ENCODE measurements at regions not wholly inside any gene's neighbourhood (a gene's known extent, or its start where the extent isn't known, plus 50 kb on each side); places are given as distances from the start of the nearest gene placed in this dataset.

DNA sequence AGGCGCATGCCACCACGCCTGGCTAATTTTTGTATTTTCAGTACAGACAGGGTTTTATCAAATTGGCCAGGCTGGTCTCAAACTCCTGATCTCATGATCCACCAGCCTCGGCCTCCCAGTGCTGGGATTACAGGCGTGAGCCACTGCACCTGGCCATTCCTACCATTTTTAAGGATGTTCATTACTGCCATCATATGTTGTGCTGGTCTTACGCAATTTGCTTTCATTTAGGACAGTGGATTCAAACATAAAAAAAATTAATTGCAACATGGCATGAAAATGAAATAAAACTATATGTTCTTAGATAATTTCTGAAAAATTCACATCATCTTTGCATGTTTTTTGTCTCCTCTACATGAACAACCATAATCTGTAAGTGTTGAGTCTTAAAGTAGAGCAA, 527.7 kb downstream of the LTN1 start:
- no peaks in the 10 kb centered on the region for H3K4me1 Mint-ChIP-seq
- no peak overlapping the region for H3K27ac ChIP-seq (ENCODE audit: low read length in 2 of 2)
- CTCF ChIA-PET: interaction anchor here (0.5 kb wide), 1 partner anchor 101 kb away, joined by 3 read pairs; no protein-coding TSS in a partner anchor
- peaks cover 0 to 1% (median 0%) of the 10 kb centered on the region in 3 donors for H3K9me3 ChIP-seq (ENCODE audit: control extremely low read depth in 1 of 3, control insufficient read depth in 2 of 3, insufficient read depth in 1 of 3, low read length in 2 of 3)
- no peak overlapping the region for H3K27ac Mint-ChIP-seq
- TF ChIP-seq, protein P1, sequence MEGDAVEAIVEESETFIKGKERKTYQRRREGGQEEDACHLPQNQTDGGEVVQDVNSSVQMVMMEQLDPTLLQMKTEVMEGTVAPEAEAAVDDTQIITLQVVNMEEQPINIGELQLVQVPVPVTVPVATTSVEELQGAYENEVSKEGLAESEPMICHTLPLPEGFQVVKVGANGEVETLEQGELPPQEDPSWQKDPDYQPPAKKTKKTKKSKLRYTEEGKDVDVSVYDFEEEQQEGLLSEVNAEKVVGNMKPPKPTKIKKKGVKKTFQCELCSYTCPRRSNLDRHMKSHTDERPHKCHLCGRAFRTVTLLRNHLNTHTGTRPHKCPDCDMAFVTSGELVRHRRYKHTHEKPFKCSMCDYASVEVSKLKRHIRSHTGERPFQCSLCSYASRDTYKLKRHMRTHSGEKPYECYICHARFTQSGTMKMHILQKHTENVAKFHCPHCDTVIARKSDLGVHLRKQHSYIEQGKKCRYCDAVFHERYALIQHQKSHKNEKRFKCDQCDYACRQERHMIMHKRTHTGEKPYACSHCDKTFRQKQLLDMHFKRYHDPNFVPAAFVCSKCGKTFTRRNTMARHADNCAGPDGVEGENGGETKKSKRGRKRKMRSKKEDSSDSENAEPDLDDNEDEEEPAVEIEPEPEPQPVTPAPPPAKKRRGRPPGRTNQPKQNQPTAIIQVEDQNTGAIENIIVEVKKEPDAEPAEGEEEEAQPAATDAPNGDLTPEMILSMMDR (IDR thresholded peaks at IDR 0.05): no peak
- TF ChIP-seq EZH2 (IDR thresholded peaks at IDR 0.05; ENCODE audit: borderline replicate concordance, insufficient read depth, low read depth, low read length, poor library complexity, severe bottlenecking): no peak
- no peaks in the 10 kb centered on the region for H3K36me3 ChIP-seq (replicated peaks in 1 of 2; ENCODE audit: control extremely low read depth in 1 of 2, control insufficient read depth in 1 of 2, extremely low read depth in 1 of 2, insufficient read depth in 2 of 2, low read length in 1 of 2)
- 92% methylated on average over 4 of the region's 5 CpGs for WGBS (ENCODE audit: insufficient coverage)
- no peak overlapping the region for H3K4me2 ChIP-seq (replicated peaks; ENCODE audit: low read depth, low read length, poor library complexity, severe bottlenecking)
- H3K9me3 Mint-ChIP-seq (ENCODE audit: insufficient read depth): no peaks in the 10 kb centered on the region
- no peak overlapping the region for H3K4me3 Mint-ChIP-seq
- H3K27me3 ChIP-seq (replicated peaks in 1 of 4; ENCODE audit: control extremely low read depth in 1 of 4, control insufficient read depth in 3 of 4, insufficient read depth in 4 of 4, low read length in 3 of 4): no peaks in the 10 kb centered on the region
- no peak overlapping the region for H2AFZ ChIP-seq (ENCODE audit: insufficient read depth, low read depth, low read length, poor library complexity, severe bottlenecking)
- H3K4me3 ChIP-seq (ENCODE audit: control extremely low read depth in 1 of 5, extremely low read depth in 1 of 5, insufficient read depth in 1 of 5, low read depth in 2 of 5, low read length in 4 of 5): no peak overlapping the region
- POLR2A ChIA-PET: no interaction called here
- DNase-seq (no peak), ATAC-seq (ENCODE audit: low read depth) (no peak)
- no peak overlapping the region for H3K9ac ChIP-seq (ENCODE audit: low read length)
- intact Hi-C loops (cut with micrococcal nuclease): no loop called here
- H3K79me2 ChIP-seq (ENCODE audit: control insufficient read depth, insufficient read depth, low read length): no peaks in the 10 kb centered on the region
- no peaks in the 10 kb centered on the region for H3K4me1 ChIP-seq (ENCODE audit: control insufficient read depth in 2 of 2, insufficient read depth in 2 of 2, low read length in 2 of 2)
- no peaks in the 10 kb centered on the region for H4K20me1 ChIP-seq (ENCODE audit: control insufficient read depth, insufficient read depth, low read length, poor library complexity, severe bottlenecking)
- H3K27me3 Mint-ChIP-seq: peaks cover 3% of the 10 kb centered on the region

DNA sequence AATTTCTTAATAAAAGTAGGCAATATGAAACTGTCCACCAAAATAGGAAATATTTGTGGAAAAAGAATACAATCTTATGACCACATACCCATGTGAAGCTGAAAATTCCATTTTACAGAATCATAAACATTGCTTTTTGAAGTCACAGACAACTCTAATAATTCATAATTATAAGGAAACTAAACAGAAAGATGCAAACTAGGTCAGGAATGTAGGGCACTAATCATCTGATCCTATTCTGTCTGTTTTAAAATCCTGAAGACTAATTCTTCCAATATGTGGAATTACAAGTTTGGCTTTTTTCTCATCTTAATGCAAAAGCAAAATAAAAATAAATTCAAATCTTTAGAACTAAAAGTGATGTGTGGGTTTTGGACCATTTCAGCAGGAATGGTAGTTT, 528.6 kb downstream of the LTN1 start:
- POLR2A ChIA-PET: no interaction called here
- Histone ChIP-seq H3K27ac (ENCODE audit: low read length in 2 of 2) (no peak overlapping the region), H3K4me1 (ENCODE audit: control insufficient read depth in 2 of 2, insufficient read depth in 2 of 2, low read length in 2 of 2) (no peaks in the 10 kb centered on the region), H3K9me3 (ENCODE audit: control extremely low read depth in 1 of 3, control insufficient read depth in 2 of 3, insufficient read depth in 1 of 3, low read length in 2 of 3) (peaks cover 0 to under 1% (median 0%) of the 10 kb centered on the region in 3 donors), H3K4me2 (replicated peaks; ENCODE audit: low read depth, low read length, poor library complexity, severe bottlenecking) (no peak overlapping the region), H3K27me3 (replicated peaks in 1 of 4; ENCODE audit: control extremely low read depth in 1 of 4, control insufficient read depth in 3 of 4, insufficient read depth in 4 of 4, low read length in 3 of 4) (no peaks in the 10 kb centered on the region), H4K20me1 (ENCODE audit: control insufficient read depth, insufficient read depth, low read length, poor library complexity, severe bottlenecking) (no peaks in the 10 kb centered on the region), H3K9ac (ENCODE audit: low read length) (no peak overlapping the region), H3K4me3 (ENCODE audit: control extremely low read depth in 1 of 5, extremely low read depth in 1 of 5, insufficient read depth in 1 of 5, low read depth in 2 of 5, low read length in 4 of 5) (no peak overlapping the region), H3K79me2 (ENCODE audit: control insufficient read depth, insufficient read depth, low read length) (no peaks in the 10 kb centered on the region), H2AFZ (ENCODE audit: insufficient read depth, low read depth, low read length, poor library complexity, severe bottlenecking) (no peak overlapping the region), H3K36me3 (replicated peaks in 1 of 2; ENCODE audit: control extremely low read depth in 1 of 2, control insufficient read depth in 1 of 2, extremely low read depth in 1 of 2, insufficient read depth in 2 of 2, low read length in 1 of 2) (no peaks in the 10 kb centered on the region)
- Mint-ChIP-seq H3K27me3 (peaks cover 3% of the 10 kb centered on the region), H3K4me3 (no peak overlapping the region), H3K9me3 (ENCODE audit: insufficient read depth) (no peaks in the 10 kb centered on the region), H3K4me1 (no peaks in the 10 kb centered on the region), H3K27ac (no peak overlapping the region)
- DNase-seq (no peak), ATAC-seq (ENCODE audit: low read depth) (no peak)
- CTCF ChIA-PET: no interaction called here
- no peak for TF ChIP-seq EZH2 (IDR thresholded peaks at IDR 0.05; ENCODE audit: borderline replicate concordance, insufficient read depth, low read depth, low read length, poor library complexity, severe bottlenecking)
- TF ChIP-seq, protein P1 (IDR thresholded peaks at IDR 0.05): no peak
- intact Hi-C loops (cut with micrococcal nuclease): no loop called here
